Breast epithelium (tissue), 3 donors: ENCODE measurements at regions not wholly inside any gene's neighbourhood (a gene's known extent, or its start where the extent isn't known, plus 50 kb on each side); places are given as distances from the start of the nearest gene placed in this dataset.

Source experiments
- CTCF ChIP-seq, 3 donors: fragments of 450-650 bp; IDR thresholded peaks; one replicate each; pipeline ENCODE4 v1.5.1; 2016 to 2017; ENCODE audit warnings: antibody characterized with exemption in 3 of 3, mild to moderate bottlenecking in 3 of 3, moderate library complexity in 3 of 3
- POLR2A ChIP-seq: fragments of 450-650 bp; IDR thresholded peaks from one replicate; pipeline ENCODE4 v1.6.1; 2016; ENCODE audit warnings: antibody characterized with exemption, mild to moderate bottlenecking, moderate library complexity
- POLR2AphosphoS5 ChIP-seq, 3 donors: sonication (generic); formaldehyde crosslinking; IDR thresholded peaks; one replicate each; pipeline ENCODE4 v1.6.1; 2017; ENCODE audit warnings: antibody characterized with exemption in 3 of 3

DNA sequence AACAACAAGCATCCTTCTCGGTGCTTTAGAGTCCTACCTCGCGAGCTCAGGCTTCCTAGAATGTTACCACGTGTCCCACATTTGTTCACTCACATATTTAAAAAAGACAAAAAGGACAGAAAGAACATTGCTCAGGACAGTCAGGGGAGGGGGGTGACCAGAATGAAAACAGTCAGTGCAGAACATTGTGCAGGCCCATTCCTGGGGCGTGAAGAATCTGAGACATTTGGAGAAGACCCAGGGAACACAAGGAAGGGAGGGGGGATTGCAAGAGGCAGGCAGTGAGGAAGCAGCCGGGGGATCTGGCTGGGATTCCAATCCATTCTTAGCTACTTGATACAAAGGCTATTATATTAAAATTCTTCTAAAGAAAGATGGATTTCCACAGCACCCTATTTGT is 270.4 kb upstream of the CITED2 start:
- no peak for TF ChIP-seq CTCF (IDR thresholded peaks at IDR 0.05)
- TF ChIP-seq POLR2A: no peak
- no peak for TF ChIP-seq POLR2AphosphoS5 (IDR thresholded peaks at IDR 0.05)
